HCT116 (cell line): ENCODE measurements at regions not wholly inside any gene's neighbourhood (a gene's known extent, or its start where the extent isn't known, plus 50 kb on each side); places are given as distances from the start of the nearest gene placed in this dataset.

Experiments used
- ATAC-seq: fragments of 200-7000 bp; cut with Tn5 transposase; 2 replicates; pipeline ENCODE4 v1.9.1; 2020; ENCODE audit warnings: mild to moderate bottlenecking, moderate library complexity
- BruUV-seq: library from RNA; stranded (reverse); fragments of 400-500 nt; replicated peaks from 2 replicates; lab custom pipeline; 2021; lab: Mats Ljungman, UMichigan
- CTCF ChIA-PET: fragments of 300-600 bp; sonication (Branson Sonifier 250); formaldehyde crosslinking; loops from one replicate; lab custom pipeline; 2021; ENCODE audit warnings: antibody characterized with exemption; lab: Charles Lee
- POLR2A ChIA-PET: fragments of 300-600, 350-600 bp; sonication (Branson Sonifier 250); formaldehyde crosslinking; loops from one replicate; lab custom pipeline; 2021; ENCODE audit warnings: antibody characterized with exemption; lab: Charles Lee
- RAD21 ChIA-PET, 2 experiments: fragments of 300-600 bp; sonication (Branson Sonifier 250); formaldehyde crosslinking; loops; one replicate each; lab custom pipeline; 2023; ENCODE audit warnings: low total read pairs in 2 of 2; ENCODE audit not compliant: uncharacterized antibody in 2 of 2, unreplicated experiment in 2 of 2, low non-redundant PET in 1 of 2; lab: Charles Lee
- DNase-seq: peaks from one replicate; pipeline ENCODE4 v3.0.0-alpha.2; 2010; ENCODE audit warnings: low read depth, low spot score
- H2AFZ ChIP-seq: fragments of 200-600 bp; shearing (Covaris generic), sonication (generic); 2 replicates; pipeline ENCODE4 v1.6.1; 2017; ENCODE audit warnings: low read depth, mixed run types, mixed read lengths, antibody characterized with exemption, low read length; ENCODE audit not compliant: poor library complexity, severe bottlenecking
- H3K27ac ChIP-seq: 2 replicates; pipeline ENCODE4 v1.5.1; 2012; ENCODE audit warnings: low read depth, low read length
- H3K27me3 ChIP-seq: fragments of 200-600 bp; sonication (generic); 2 replicates; pipeline ENCODE4 v1.6.1; 2016; ENCODE audit warnings: mixed run types, low read length, mixed read lengths; ENCODE audit not compliant: insufficient read depth
- H3K36me3 ChIP-seq, 2 experiments: fragments of 200-500 bp in 1 of 2; fragments of 200-600 bp in 1 of 2; sonication (Bioruptor generic) in 1 of 2; sonication (generic) in 1 of 2; 2 replicates each; pipeline versions ENCODE4 v1.5.1 to v1.6.1; 2014 to 2016; ENCODE audit warnings: low read length in 2 of 2, inconsistent platforms in 1 of 2, mixed read lengths in 1 of 2, mixed run types in 1 of 2; ENCODE audit not compliant: insufficient read depth in 2 of 2, control insufficient read depth in 1 of 2
- H3K4me1 ChIP-seq, 2 experiments: fragments of 200-600 bp in 1 of 2; sonication (generic) in 1 of 2; 2 replicates each; pipeline versions ENCODE4 v1.5.1 to v1.6.1; 2012 to 2017; ENCODE audit warnings: low read length in 2 of 2, inconsistent platforms in 1 of 2, mild to moderate bottlenecking in 1 of 2, mixed read lengths in 1 of 2, mixed run types in 1 of 2, moderate library complexity in 1 of 2; ENCODE audit not compliant: insufficient read depth in 2 of 2, control insufficient read depth in 1 of 2
- H3K4me2 ChIP-seq: fragments of 200-600 bp; sonication (generic); 2 replicates; pipeline ENCODE4 v1.6.1; 2017; ENCODE audit warnings: mixed run types, low read length, mixed read lengths
- H3K4me3 ChIP-seq, 2 experiments: fragments of 200-600 bp in 1 of 2; sonication (generic) in 1 of 2; replicated peaks in 1 of 2; 2 replicates each; pipeline ENCODE4 v1.5.1; 2011 to 2016; ENCODE audit warnings: low read length in 2 of 2, control low read depth in 1 of 2, low read depth in 1 of 2, mild to moderate bottlenecking in 1 of 2, mixed read lengths in 1 of 2, mixed run types in 1 of 2
- H3K79me2 ChIP-seq: fragments of 200-600 bp; sonication (generic); 2 replicates; pipeline ENCODE4 v1.6.1; 2017; ENCODE audit warnings: mild to moderate bottlenecking, mixed run types, low read length, moderate library complexity, mixed read lengths; ENCODE audit not compliant: insufficient read depth
- H3K9ac ChIP-seq: fragments of 200-600 bp; sonication (generic); 2 replicates; pipeline ENCODE4 v1.6.1; 2016; ENCODE audit warnings: low read length, mixed read lengths
- H3K9me2 ChIP-seq: fragments of 200-600 bp; sonication (generic), shearing (Covaris generic); 2 replicates; pipeline ENCODE4 v1.6.1; 2017; ENCODE audit warnings: mixed run types, mild to moderate bottlenecking, moderate library complexity; ENCODE audit not compliant: insufficient read depth
- H3K9me3 ChIP-seq, 2 experiments: fragments of 200-500 bp in 1 of 2; fragments of 200-600 bp in 1 of 2; sonication (Bioruptor generic) in 1 of 2; sonication (generic) in 1 of 2; 2 replicates each; pipeline ENCODE4 v1.6.1; 2014 to 2017; ENCODE audit warnings: low read length in 2 of 2, mixed read lengths in 2 of 2, inconsistent platforms in 1 of 2, low read depth in 1 of 2, mild to moderate bottlenecking in 1 of 2, mixed run types in 1 of 2, moderate library complexity in 1 of 2; ENCODE audit not compliant: control insufficient read depth in 1 of 2, insufficient read depth in 1 of 2
- H4K20me1 ChIP-seq: fragments of 200-600 bp; sonication (generic), shearing (Covaris generic); 2 replicates; pipeline ENCODE4 v1.6.1; 2017; ENCODE audit warnings: mixed run types, mild to moderate bottlenecking, moderate library complexity; ENCODE audit not compliant: insufficient read depth
- CBX3 ChIP-seq: IDR thresholded peaks from 2 replicates; pipeline ENCODE4 v1.6.1; 2012; ENCODE audit warnings: low read depth
- CEBPB ChIP-seq: IDR thresholded peaks from 2 replicates; pipeline ENCODE4 v1.6.1; 2012; ENCODE audit warnings: low read depth
- EGR1 ChIP-seq: IDR thresholded peaks from 2 replicates; pipeline ENCODE4 v1.6.1; 2012; ENCODE audit warnings: low read depth
- ELF1 ChIP-seq: IDR thresholded peaks from 2 replicates; pipeline ENCODE4 v1.6.1; 2012; ENCODE audit warnings: low read depth, borderline replicate concordance
- FOSL1 ChIP-seq: IDR thresholded peaks from 2 replicates; pipeline ENCODE4 v1.6.1; 2012; ENCODE audit warnings: low read depth
- POLR2A ChIP-seq: IDR thresholded peaks from 2 replicates; pipeline ENCODE4 v1.7.0; 2011; ENCODE audit warnings: borderline replicate concordance; ENCODE audit not compliant: insufficient read depth, insufficient read length; ENCODE audit errors: extremely low read depth
- POLR2AphosphoS5 ChIP-seq: IDR thresholded peaks from 2 replicates; pipeline ENCODE4 v1.6.1; 2011; ENCODE audit warnings: mild to moderate bottlenecking, low read depth, low read length, moderate library complexity
- RAD21 ChIP-seq: IDR thresholded peaks from 2 replicates; pipeline ENCODE4 v1.6.1; 2012; ENCODE audit warnings: low read depth, mild to moderate bottlenecking
- REST ChIP-seq: IDR thresholded peaks from 2 replicates; pipeline ENCODE4 v1.6.1; 2012; ENCODE audit warnings: low read depth
- SP1 ChIP-seq: IDR thresholded peaks from 2 replicates; pipeline ENCODE4 v1.6.1; 2012; ENCODE audit warnings: low read depth
- SRF ChIP-seq: IDR thresholded peaks from 2 replicates; pipeline ENCODE4 v1.6.1; 2012; ENCODE audit warnings: low read depth
- TCF7L2 ChIP-seq: IDR thresholded peaks from 2 replicates; pipeline ENCODE4 v1.7.0; 2011; ENCODE audit warnings: borderline replicate concordance, inconsistent platforms; ENCODE audit not compliant: insufficient read depth, insufficient read length; ENCODE audit errors: extremely low read depth
- YY1 ChIP-seq: IDR thresholded peaks from 2 replicates; pipeline ENCODE4 v1.6.1; 2011; ENCODE audit warnings: low read length, low read depth, moderate library complexity, mild to moderate bottlenecking; ENCODE audit not compliant: insufficient replicate concordance; ENCODE audit errors: extremely low read depth
- ZFX ChIP-seq: fragments of 450-650 bp; IDR thresholded peaks from 2 replicates; pipeline ENCODE4 v1.6.1; 2017
- ZNF274 ChIP-seq: fragments of 200-500 bp; sonication (Bioruptor generic); IDR thresholded peaks from 2 replicates; pipeline ENCODE4 v1.6.1; 2014; ENCODE audit warnings: mild to moderate bottlenecking, low read depth, low read length, inconsistent platforms
- intact Hi-C: fragments of 100-400 bp; cut with micrococcal nuclease; formaldehyde crosslinking; loops from 2 replicates; pipeline ENCODE4 v1.10.0; 2022
- TF ChIP-seq, protein P1 (sequence below): IDR thresholded peaks from 2 replicates; pipeline ENCODE4 v1.6.1; 2011; ENCODE audit warnings: mild to moderate bottlenecking, low read length, moderate library complexity; ENCODE audit not compliant: insufficient replicate concordance; ENCODE audit errors: extremely low read depth

DNA sequence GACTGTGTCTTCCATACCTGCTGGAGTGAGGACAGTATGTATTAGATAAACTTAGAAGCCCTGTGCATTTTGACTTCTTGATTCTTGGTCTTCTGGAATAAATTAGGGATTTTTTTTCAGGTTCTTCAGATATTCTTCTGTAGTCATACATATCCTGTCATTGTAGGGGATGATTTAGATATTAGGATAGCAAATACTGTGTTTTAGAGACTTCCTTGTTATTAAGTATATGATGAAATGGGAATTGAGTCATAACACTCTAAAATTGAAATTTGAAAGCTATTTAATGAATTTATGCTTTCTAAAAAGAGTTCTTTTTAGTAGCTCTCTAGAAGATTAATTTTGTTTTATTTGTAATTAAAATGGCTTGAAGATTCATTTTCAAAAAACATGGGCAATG, 371.5 kb upstream of the RGS6 start:
- no peak overlapping the region for H3K27ac ChIP-seq
- H3K36me3 ChIP-seq = no peaks in the 10 kb centered on the region
- no peak overlapping the region for H3K9ac ChIP-seq
- H4K20me1 ChIP-seq = no peaks in the 10 kb centered on the region
- BruUV-seq = no TSS peak
- no peaks in the 10 kb centered on the region for H3K27me3 ChIP-seq
- no peaks in the 10 kb centered on the region for H3K4me1 ChIP-seq
- TF ChIP-seq POLR2A (no peak), SRF (no peak), FOSL1 (no peak), POLR2AphosphoS5 (no peak), EGR1 (no peak), SP1 (no peak), TCF7L2 (no peak), CBX3 (no peak)
- no peaks in the 10 kb centered on the region for H3K79me2 ChIP-seq
- no peak for ATAC-seq
- intact Hi-C loops = no loop called here
- no peak overlapping the region for H2AFZ ChIP-seq
- ChIA-PET RAD21 (no interaction called here), POLR2A (no interaction called here), CTCF (no interaction called here)
- H3K9me2 ChIP-seq = no peaks in the 10 kb centered on the region
- no peaks in the 10 kb centered on the region for H3K9me3 ChIP-seq
- H3K4me3 ChIP-seq = no peak overlapping the region
- H3K4me2 ChIP-seq = no peak overlapping the region
- no peak for DNase-seq

- ChIA-PET RAD21 (interaction anchor here in 1 of 2 experiments (0.7 kb wide), 1 partner anchor 467 kb away, joined by 3 read pairs; no protein-coding TSS in a partner anchor), CTCF (no interaction called here), POLR2A (no interaction called here)
- no peak overlapping the region for H2AFZ ChIP-seq
- H4K20me1 ChIP-seq = no peaks in the 10 kb centered on the region
- no peaks in the 10 kb centered on the region for H3K4me1 ChIP-seq
- no peak overlapping the region for H3K27ac ChIP-seq
- no peaks in the 10 kb centered on the region for H3K36me3 ChIP-seq
- no peaks in the 10 kb centered on the region for H3K79me2 ChIP-seq
- ATAC-seq (no peak), DNase-seq (no peak)
- no peaks in the 10 kb centered on the region for H3K9me2 ChIP-seq
- H3K27me3 ChIP-seq = no peaks in the 10 kb centered on the region
- intact Hi-C loops = no loop called here
- no TSS peak for BruUV-seq
- H3K9ac ChIP-seq = no peak overlapping the region
- no peak overlapping the region for H3K4me2 ChIP-seq
- no peaks in the 10 kb centered on the region for H3K9me3 ChIP-seq
- H3K4me3 ChIP-seq = no peak overlapping the region
- no peak for TF ChIP-seq RAD21
- no peak for TF ChIP-seq ZNF274
- TF ChIP-seq POLR2A = no peak
- no peak for TF ChIP-seq REST
- TF ChIP-seq ELF1 = no peak
- TF ChIP-seq, protein P1, sequence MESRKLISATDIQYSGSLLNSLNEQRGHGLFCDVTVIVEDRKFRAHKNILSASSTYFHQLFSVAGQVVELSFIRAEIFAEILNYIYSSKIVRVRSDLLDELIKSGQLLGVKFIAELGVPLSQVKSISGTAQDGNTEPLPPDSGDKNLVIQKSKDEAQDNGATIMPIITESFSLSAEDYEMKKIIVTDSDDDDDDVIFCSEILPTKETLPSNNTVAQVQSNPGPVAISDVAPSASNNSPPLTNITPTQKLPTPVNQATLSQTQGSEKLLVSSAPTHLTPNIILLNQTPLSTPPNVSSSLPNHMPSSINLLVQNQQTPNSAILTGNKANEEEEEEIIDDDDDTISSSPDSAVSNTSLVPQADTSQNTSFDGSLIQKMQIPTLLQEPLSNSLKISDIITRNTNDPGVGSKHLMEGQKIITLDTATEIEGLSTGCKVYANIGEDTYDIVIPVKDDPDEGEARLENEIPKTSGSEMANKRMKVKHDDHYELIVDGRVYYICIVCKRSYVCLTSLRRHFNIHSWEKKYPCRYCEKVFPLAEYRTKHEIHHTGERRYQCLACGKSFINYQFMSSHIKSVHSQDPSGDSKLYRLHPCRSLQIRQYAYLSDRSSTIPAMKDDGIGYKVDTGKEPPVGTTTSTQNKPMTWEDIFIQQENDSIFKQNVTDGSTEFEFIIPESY = no peak
- no peak for TF ChIP-seq YY1
- TF ChIP-seq CEBPB = no peak
- no peak for TF ChIP-seq ZFX
- no peak for TF ChIP-seq EGR1
Measured at GRCh38 chr14:71563492-71564153, 368.6 kb upstream of the RGS6 start.
